ENCODE measurements at regions not wholly inside any gene's neighbourhood (a gene's known extent, or its start where the extent isn't known, plus 50 kb on each side); places are given as distances from the start of the nearest gene placed in this dataset.

DNA sequence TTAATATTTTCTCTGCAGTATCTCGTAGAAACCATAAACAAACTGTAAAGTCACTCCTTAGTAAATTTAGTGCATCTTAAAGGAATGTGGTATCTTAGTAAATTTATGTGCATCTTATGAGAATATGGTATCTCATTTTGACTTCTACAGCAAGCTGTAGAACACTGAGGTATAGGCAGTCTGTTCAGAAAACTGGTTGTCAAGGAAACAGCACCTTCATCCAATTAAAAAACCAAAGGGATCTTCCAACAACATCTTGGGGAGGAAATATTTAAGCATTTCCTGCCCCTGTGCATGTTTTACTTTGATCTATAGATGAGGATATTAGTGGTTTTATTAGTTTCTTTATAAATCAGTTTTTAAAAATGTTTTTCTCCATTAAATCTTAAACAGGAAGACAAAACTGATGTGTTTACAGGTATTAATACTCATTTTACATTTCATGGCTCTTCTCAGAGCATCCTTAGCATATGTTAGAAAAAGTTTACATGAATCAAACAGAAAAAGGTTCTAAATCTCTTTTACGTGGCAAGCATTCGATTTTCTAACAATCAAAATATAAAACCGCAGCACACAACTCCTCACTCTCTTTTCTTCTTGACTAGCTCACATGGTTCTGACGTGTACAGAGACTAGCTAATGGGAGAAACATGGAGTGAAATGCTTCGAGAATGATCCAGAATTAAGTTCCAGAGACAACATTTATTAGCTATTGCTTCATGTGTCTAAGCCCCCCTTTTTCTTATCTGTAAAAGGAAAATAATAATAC is 668.8 kb downstream of the PTPRC start:
- DNase-seq (no peak), ATAC-seq (no peak)
- intact Hi-C loops (cut with DNase I, micrococcal nuclease) = no loop called here

DNA sequence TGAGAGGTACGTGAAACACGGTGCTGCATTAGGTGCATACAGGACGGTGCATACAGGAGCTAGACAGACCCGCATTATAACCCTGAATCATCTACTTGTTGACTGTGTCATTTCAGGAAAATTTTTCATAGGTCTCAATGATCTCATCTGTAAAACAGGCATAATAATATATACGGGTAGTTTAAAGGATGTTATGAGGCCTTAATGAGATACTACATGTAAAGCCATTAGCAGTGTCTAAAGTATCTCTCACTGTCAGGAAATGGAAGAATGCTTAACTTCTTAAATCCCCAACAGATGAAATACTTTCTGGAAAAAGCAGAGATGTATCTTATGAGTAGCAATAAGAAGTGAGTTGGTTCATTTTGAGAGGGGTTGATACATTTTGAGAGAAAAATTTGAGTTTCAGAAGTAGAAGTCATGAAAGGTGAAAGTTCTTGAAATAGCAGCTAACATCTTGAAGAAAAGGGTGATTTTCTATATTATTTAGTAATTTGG is 669.6 kb downstream of the PTPRC start:
- no peak for DNase-seq

DNA sequence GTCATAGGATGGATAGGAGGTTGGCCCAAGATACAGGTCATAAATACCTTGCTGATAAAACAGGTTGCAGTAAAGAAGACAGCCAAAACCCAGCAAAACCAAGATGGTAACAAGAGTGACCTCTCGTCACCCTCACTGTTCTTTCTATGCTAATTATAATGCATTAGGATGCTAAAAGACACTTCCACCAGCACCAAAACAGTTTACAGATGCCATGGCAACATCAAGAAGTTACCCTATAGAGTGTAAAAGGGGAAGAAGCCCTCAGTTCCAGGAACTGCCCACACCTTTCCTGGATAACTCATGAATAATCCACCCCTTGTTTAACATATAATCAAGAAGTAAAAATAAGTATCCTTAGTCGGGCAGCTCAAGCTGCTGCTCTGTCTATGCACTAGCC is 671.9 kb downstream of the PTPRC start:
- DNase-seq (no peak), ATAC-seq (no peak)
- intact Hi-C loops (cut with DNase I, micrococcal nuclease) = no loop called here

More for the DNA sequence above, 669.6 kb downstream of the PTPRC start:
- ATAC-seq = no peak
- intact Hi-C loops (cut with DNase I, micrococcal nuclease) = no loop called here

DNA sequence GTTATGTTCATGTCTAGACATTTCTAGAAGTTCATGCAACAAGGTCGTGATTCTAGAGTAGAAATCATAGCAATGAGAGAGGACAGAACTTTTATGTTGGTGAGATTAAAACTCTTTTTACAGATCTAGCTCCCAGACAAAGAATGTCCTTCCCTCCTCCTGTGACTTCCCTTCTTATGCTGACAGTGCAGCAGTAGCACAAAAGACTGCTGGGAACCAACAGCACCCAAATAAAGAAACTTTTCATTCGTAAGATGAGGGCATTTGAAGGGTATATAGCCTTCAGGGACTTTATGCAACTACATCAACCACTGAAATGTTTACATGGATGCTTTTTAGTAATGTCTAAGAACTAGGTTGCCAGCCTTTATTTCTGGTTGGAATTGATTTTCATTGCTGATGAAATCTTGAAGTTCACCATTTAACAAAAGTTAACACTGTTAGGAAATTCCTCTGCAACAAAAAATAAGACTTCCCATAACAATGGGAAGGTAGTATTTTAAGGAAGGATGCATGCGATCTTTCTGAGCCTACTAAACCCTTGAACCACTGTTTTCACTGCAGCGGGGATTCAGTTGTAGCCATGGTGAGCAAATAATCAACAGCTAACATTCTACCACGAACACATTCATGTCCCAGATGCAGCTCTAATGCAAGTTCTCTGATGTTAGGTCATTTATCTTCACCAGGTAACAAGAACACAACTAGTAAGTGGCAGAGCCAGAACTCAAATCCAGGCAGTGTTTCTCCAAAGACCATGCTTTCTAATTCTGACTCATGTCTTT is 672.8 kb downstream of the PTPRC start:
- intact Hi-C loops (cut with DNase I, micrococcal nuclease) = no loop called here
- ATAC-seq (no peak), DNase-seq (no peak)

DNA sequence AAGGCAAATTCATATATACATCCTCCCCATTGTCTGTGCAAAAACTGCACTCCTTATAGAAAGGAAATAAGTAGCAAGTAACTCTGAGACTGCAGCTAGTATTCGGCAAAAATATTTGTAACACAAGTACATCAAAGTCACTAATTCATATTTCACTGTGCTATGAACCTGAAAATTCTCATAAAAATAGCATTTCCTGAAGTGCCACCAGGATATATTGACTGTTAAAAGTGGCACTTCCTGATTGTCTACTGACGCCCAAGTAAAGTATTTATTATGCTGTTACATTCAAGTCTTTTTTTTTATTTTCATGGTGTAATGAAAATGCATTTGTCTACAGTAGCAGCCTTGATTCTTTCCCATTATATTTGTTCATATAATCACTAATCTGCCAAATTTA is 673.8 kb downstream of the PTPRC start:
- ATAC-seq (no peak), DNase-seq (no peak)
- intact Hi-C loops (cut with DNase I, micrococcal nuclease) = no loop called here

DNA sequence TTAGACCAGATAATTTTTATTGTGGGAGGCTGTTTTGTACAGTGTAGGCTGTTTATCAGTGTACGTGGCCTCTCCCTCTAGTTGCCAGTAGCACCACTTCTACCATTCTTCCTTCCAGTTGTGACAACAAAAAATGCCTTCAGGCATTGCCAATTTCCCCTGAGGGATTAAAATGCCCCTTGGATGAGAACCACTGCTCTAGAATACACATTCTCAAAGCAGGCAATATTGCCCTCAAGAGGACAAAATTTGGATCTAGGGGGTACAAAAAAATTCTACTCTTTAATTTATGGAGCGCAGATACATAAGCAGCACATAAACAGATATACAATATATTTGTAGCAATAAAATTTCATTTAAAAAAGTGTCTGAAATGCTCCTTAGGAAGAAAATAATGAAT is 674.6 kb downstream of the PTPRC start:
- intact Hi-C loops (cut with DNase I, micrococcal nuclease) = no loop called here
- DNase-seq (no peak), ATAC-seq (no peak)

DNA sequence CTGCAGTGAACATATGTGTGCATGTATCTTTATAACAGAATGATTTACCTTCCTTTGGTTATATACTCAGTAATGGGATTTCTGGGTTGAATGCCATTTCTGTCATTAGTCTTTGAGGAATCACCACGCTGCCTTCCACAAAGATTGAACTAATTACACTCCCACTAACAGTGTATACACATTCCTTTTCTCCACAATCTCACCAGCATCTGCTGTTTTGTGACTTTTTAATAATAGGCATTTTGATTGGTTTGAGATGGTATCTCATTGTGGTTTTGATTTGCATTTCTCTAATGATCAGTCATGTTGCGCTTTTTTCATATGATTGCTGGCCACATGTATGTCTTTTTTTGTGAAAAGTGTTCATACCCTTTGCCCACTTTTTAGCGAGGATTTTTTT is 680.5 kb downstream of the PTPRC start:
- intact Hi-C loops (cut with DNase I, micrococcal nuclease) = no loop called here
- no peak for ATAC-seq
- no peak for DNase-seq

DNA sequence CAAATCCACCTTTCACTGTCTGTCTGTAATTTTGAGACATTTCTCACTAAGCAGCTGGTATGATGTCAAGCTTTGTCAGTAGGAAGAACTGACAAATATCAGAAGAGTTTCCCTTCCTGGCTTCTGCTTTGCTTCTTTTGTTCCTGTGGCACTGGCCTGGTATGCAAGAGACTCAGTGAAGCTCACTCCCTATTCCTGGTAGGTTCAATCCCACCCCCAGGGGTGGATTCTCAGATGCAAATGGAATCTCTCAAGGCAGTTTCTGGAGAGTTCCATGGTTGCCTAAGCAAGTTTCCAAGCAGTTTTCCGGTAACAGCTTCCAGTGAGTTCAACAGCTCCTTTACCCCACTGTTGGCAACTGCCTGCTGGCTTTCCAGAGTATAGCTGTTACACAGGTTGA is 683.4 kb downstream of the PTPRC start:
- ATAC-seq = no peak
- intact Hi-C loops (cut with DNase I, micrococcal nuclease) = no loop called here
- DNase-seq = no peak

DNA sequence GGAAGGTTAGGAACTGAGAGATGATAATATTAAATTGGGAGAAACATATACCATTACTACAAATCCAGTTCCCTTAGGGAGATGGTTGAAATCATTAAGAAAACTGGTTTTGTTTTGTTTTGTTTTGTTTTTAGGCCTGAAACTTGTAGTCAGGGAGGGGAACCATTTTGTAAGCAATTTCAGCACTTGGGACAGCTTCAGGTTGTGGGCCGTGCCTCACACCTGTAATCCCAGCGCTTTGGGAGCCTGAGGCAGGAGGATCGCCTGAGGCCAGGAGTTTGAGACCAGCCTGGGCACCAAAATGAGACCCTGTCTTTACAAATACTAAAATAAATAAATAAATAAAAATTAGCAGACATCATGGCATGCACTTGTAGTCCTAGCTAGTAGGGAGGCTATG is 694.3 kb upstream of the NR5A2 start:
- no peak for ATAC-seq
- intact Hi-C loops (cut with DNase I, micrococcal nuclease) = no loop called here
- DNase-seq = no peak

DNA sequence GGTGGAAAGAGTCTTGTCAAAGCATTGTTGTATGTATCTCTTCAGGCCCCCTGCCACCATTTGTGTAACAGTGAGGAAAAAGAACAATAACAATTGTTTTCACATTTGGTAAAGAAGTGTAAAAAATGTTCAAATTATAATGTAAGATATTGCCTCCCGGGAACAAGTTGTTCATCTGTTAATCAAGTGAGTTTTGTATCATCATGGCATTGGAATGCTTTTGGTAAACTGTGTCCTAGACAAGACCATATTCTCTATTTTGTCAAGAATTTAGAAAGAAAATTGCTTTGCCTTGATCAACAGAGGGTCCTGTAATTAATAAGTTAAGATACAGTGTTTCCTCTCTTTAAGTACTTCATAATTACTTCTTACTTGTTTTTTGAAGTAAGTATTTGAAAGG is 692.0 kb upstream of the NR5A2 start:
- ATAC-seq (no peak), DNase-seq (no peak)
- intact Hi-C loops (cut with DNase I, micrococcal nuclease) = no loop called here

DNA sequence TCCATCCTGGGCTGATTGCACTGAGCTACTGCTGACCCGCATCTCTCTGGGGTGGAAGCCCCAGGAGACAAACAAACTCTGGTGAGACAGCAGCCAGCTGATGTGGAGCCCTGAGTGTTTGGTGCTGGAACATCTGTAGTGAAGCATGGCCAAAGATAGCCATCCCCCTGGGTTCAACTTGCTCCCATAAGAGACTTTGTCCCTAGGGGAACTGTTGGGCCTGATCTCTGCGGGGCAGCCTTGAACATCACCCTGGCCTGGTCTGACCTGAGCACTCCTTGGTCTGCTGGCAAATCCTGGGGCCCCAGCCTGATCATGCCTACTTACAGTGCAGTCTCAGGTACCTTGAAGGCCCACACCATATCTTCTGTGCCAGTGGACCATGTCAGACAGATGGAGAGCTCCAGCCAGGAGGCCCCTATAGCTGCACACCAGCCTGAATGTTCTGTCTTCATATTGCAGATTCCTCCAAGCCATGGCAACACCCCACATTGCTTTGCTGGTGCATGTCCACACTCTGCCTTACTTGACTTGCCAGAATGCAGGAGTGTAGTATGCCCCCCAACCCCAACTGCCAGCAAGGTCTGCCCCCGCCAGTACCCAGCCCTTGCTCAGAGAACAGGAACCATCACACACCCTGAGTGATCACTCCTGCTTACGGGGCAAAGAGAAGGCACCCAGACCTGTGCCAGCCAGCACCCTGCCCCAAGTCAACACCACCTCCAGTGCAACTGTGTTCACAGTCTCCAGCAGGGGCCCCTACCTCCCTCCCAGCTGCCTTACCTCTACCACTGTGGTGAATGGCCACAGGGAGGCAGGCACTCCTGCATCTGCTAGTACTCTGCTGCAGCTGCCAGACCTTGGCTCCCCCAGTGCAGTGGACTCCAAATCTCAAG is 690.5 kb upstream of the NR5A2 start:
- DNase-seq (no peak), ATAC-seq (no peak)
- intact Hi-C loops (cut with DNase I, micrococcal nuclease) = no loop called here

DNA sequence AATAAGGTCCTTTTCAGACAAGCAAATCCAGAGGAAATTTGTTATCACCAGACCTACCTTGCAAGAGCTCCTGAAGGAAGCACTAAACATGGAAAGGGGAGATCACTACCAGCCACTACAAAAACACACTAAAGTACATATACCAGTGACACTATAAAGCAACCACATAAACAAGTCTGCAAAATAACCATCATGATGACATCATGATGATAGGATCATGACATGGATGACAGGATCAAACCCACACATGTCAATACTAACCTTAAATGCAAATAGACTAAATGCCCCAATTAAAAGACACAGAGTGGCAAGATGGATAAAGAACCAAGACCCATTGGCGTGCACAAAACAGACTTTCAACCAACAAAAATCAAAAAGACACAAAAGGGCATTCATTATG is 688.8 kb upstream of the NR5A2 start:
- ATAC-seq (no peak), DNase-seq (no peak)
- intact Hi-C loops (cut with DNase I, micrococcal nuclease) = no loop called here

DNA sequence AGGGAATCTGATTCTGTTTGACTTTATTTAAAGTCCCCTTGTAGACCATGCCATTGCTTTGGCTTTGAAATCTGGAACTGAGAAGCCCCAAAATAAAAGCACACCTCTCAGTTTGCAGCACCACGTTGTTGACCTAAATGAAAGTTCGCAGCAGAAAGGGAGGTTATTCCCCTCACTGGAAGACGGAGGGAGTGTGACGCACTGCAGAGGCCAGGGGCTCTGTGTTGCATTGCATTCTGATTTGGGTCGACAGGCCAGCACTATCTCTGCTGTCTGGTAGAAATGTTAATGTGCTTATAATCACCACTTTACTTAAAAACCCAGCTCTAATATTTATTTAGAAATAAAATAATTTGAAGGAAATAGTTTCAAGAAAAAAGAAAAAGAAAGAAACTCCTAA is 675.2 kb upstream of the NR5A2 start:
- ATAC-seq = no peak
- intact Hi-C loops (cut with DNase I, micrococcal nuclease) = no loop called here
- no peak for DNase-seq

DNA sequence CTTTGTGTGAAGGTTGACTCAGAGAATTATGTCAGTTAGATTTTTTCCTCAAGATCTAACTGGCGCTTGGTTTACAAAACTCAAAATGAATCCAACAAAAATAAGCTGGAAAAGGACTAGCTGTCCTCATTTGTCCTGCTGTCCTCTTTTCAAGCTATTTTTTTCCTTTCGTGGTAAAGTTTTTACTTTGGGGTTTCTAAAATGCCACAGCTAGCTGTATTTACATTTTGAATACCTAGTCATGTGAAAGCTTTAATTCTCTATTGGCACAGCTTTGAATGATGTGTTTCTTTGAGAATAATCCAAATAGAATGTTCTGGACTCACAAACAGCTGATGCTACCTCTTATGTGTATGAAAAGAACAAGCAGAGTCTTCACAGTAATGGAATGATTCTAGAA is 673.6 kb upstream of the NR5A2 start:
- intact Hi-C loops (cut with DNase I, micrococcal nuclease) = no loop called here
- no peak for ATAC-seq
- no peak for DNase-seq

DNA sequence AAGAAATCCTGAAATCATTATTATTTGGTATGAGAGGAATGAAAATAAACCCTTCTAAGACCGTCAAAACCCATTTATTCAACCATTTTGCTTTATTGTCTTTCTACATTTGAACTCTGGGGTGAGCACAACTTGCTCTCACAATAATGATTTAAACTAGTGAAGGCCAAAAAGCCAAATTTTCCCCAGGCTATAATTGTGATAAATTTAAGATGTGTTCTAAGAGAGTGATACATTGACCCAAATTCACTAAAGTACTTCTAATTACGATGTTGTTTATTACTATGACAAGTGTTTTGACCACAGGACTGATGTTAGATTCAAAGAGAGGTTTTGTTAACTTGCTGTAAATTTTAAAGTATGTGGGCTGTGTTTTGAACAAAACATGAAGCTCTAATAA is 670.9 kb upstream of the NR5A2 start:
- no peak for DNase-seq

DNA sequence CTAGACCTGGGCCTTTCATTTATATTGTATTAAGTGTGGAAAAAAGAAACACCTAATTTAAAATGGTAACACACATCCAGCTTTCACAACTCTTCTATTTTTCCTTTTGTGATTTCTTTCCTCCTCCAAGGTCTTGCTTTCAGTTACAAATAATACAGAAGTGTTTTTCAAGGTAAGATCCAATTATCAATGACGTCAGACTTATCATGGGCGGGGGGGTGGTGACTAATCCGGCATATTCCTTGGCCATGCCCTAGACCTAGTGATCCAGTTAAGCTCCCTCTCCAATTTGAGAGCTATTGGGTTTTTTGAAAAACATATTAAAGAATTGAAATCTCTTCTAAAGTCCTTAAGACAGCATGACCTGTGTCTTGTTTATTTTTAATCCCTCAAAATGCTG is 669.9 kb upstream of the NR5A2 start:
- intact Hi-C loops (cut with DNase I, micrococcal nuclease) = no loop called here
- no peak for ATAC-seq
- DNase-seq = no peak

More for the DNA sequence above, 670.9 kb upstream of the NR5A2 start:
- intact Hi-C loops (cut with DNase I, micrococcal nuclease) = no loop called here
- ATAC-seq = no peak

DNA sequence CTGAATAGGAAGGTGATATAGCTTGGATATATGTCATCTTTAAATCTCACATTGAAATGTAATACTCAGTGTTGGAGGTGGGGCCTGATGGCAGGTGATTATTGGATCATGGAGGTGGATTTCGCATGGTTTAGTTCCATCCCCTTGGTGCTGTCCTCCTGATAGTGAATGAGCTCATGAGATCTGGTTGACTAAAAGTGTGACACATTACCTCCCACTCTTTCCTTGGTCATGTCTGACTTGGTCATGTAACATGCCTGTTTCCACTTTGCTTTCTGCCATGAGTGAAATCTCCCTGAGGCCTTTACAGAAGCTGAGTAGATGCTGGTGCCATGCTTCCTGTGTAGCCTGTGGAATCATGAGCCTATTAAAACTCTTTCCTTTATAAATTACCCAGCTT is 664.5 kb upstream of the NR5A2 start:
- intact Hi-C loops (cut with DNase I, micrococcal nuclease) = no loop called here
- ATAC-seq (no peak), DNase-seq (no peak)

DNA sequence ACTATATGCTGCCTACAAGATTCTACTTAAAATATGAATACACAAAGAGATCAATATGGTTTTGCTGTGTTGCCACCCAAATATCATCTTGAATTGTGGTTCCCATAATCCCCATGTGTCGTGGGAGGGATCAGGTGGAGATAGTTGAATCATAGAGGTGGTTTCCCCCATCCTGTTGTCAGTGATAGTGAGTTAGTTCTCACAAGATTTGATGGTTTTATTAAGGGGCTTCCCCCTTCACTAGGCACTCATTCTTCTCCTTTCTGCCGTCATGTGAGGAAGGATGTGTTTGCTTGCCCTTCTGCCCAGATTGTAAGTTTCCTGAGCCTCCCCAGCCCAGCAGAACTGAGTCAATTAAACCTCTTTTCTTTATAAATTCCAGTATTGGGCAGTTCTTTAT is 654.4 kb upstream of the NR5A2 start:
- intact Hi-C loops (cut with DNase I, micrococcal nuclease) = no loop called here
- DNase-seq = no peak
- ATAC-seq = no peak

DNA sequence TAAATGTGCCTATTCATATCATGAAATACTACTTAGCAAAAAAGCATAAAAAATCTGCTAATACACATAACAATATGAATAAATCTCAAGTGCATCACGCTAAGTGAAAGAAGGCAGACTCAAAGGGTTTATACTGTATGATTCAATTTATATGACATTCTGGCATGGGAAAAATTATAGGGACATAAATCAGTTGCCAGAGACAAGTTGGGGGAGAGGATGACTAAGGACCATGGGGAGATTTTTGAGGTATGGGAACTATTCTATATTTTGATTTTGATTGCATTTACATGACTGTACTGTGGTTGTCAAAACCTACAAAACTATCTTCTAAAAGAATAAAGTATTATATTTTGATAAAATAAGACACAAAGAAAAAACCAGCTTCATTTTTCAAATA is 650.3 kb upstream of the NR5A2 start:
- intact Hi-C loops (cut with DNase I, micrococcal nuclease) = no loop called here
- ATAC-seq (no peak), DNase-seq (no peak)

DNA sequence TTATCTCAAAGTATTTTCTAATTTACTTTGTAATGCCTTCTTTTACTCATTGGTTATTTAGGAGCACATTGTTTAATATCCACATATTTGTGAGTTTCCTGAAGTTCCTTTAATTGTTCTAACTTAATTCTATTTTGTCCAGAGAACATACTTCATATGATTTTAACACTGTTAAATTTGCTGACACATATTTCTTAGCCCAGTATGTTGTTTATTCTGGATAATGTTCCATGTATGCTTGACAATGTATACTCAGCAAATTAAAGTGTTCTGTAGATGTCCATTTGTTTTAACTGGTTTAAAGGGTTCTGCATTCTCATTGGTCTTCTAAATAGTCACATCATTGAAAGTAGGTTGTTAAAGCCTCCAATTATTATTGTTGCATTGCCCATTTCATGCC is 643.7 kb upstream of the NR5A2 start:
- DNase-seq = no peak

More for the DNA sequence above, 643.7 kb upstream of the NR5A2 start:
- no peak for ATAC-seq
- intact Hi-C loops (cut with DNase I, micrococcal nuclease) = no loop called here
